Smooth muscle cell (in vitro differentiated cells): ENCODE measurements at regions not wholly inside any gene's neighbourhood (a gene's known extent, or its start where the extent isn't known, plus 50 kb on each side); places are given as distances from the start of the nearest gene placed in this dataset.

Source experiments
- DNase-seq: peaks from one replicate; lab custom pipeline; 2025; ENCODE audit not compliant: unreplicated experiment; lab: John Stamatoyannopoulos, UW
- H2AFZ ChIP-seq: fragments of 200-600 bp; sonication (generic); 2 replicates; pipeline ENCODE4 v1.6.0; 2016; ENCODE audit warnings: antibody characterized with exemption, low read depth, mild to moderate bottlenecking
- H3F3A ChIP-seq: fragments of 200-600 bp; sonication (generic); 2 replicates; pipeline ENCODE4 v1.6.0; 2017; ENCODE audit warnings: antibody characterized with exemption, low read depth
- H3K27ac ChIP-seq: fragments of 200-600 bp; sonication (generic); 2 replicates; pipeline ENCODE4 v1.5.1; 2016; ENCODE audit warnings: low read depth, mild to moderate bottlenecking
- H3K27me3 ChIP-seq: fragments of 200-600 bp; sonication (generic); 2 replicates; pipeline ENCODE4 v1.6.1; 2016; ENCODE audit warnings: low read depth, mild to moderate bottlenecking
- H3K36me3 ChIP-seq: fragments of 200-600 bp; sonication (generic); 2 replicates; pipeline ENCODE4 v1.5.1; 2016; ENCODE audit warnings: low read depth
- H3K4me1 ChIP-seq: fragments of 200-600 bp; sonication (generic); 2 replicates; pipeline ENCODE4 v1.5.1; 2016; ENCODE audit warnings: low read depth
- H3K4me2 ChIP-seq: fragments of 200-600 bp; sonication (generic); 2 replicates; pipeline ENCODE4 v1.6.0; 2016; ENCODE audit warnings: mild to moderate bottlenecking
- H3K4me3 ChIP-seq: fragments of 200-600 bp; sonication (generic); 2 replicates; pipeline ENCODE4 v1.5.1; 2016; ENCODE audit warnings: mild to moderate bottlenecking
- H3K79me2 ChIP-seq: fragments of 200-600 bp; sonication (generic); 2 replicates; pipeline ENCODE4 v1.6.0; 2016; ENCODE audit warnings: low read depth, mild to moderate bottlenecking
- H3K9ac ChIP-seq: fragments of 200-600 bp; sonication (generic); 2 replicates; pipeline ENCODE4 v1.6.0; 2016; ENCODE audit warnings: low read depth
- H3K9me3 ChIP-seq: fragments of 200-600 bp; sonication (generic); replicated peaks from 2 replicates; pipeline ENCODE4 v1.5.1; 2016; ENCODE audit warnings: low read depth
- H4K20me1 ChIP-seq: fragments of 200-600 bp; sonication (generic); 2 replicates; pipeline ENCODE4 v1.6.0; 2016; ENCODE audit warnings: low read depth
- WGBS: methylation state at CpG from one replicate; pipeline ENCODE4 v1.1.7; 2016; ENCODE audit warnings: low lambda C conversion rate; 5-methylcytosine and 5-hydroxymethylcytosine counted together
- TF ChIP-seq, protein P1 (sequence below): fragments of 200-600 bp; sonication (generic); IDR thresholded peaks from 2 replicates; pipeline ENCODE4 v1.5.1; 2017; ENCODE audit warnings: borderline replicate concordance, mild to moderate bottlenecking, antibody characterized with exemption; ENCODE audit not compliant: insufficient read depth, poor library complexity, severe bottlenecking

DNA sequence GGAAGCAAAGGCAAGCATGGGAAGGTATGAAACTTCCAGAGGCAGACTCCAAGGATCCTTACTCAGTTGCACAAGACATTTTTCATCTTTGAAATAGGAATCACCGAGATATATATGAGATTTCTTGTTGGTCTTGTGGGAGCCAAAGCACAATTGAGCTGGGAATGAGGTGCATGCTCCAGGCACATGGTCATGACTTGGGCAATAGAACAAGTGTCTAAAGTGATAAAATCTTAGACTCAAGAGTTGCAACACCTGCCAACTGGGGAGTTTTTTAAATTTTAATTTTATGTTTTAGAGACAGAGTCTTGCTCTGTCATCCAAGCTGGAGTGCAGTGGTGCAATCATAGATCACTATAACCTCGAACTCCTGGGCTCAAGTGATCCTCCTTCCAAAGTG, 169.5 kb upstream of the ADCY1 start:
- no peak overlapping the region for H2AFZ ChIP-seq
- no peaks in the 10 kb centered on the region for H3K4me1 ChIP-seq
- no peak overlapping the region for H3K27ac ChIP-seq
- H4K20me1 ChIP-seq = no peaks in the 10 kb centered on the region
- DNase-seq = no peak
- no peaks in the 10 kb centered on the region for H3K36me3 ChIP-seq
- no peak overlapping the region for H3K4me3 ChIP-seq
- WGBS = 80% methylated on average over 2 of the region's 2 CpGs
- peaks cover 5% of the 10 kb centered on the region for H3K27me3 ChIP-seq
- TF ChIP-seq, protein P1, sequence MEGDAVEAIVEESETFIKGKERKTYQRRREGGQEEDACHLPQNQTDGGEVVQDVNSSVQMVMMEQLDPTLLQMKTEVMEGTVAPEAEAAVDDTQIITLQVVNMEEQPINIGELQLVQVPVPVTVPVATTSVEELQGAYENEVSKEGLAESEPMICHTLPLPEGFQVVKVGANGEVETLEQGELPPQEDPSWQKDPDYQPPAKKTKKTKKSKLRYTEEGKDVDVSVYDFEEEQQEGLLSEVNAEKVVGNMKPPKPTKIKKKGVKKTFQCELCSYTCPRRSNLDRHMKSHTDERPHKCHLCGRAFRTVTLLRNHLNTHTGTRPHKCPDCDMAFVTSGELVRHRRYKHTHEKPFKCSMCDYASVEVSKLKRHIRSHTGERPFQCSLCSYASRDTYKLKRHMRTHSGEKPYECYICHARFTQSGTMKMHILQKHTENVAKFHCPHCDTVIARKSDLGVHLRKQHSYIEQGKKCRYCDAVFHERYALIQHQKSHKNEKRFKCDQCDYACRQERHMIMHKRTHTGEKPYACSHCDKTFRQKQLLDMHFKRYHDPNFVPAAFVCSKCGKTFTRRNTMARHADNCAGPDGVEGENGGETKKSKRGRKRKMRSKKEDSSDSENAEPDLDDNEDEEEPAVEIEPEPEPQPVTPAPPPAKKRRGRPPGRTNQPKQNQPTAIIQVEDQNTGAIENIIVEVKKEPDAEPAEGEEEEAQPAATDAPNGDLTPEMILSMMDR = no peak
- H3K9ac ChIP-seq = no peak overlapping the region
- no peaks in the 10 kb centered on the region for H3K79me2 ChIP-seq
- no peak overlapping the region for H3K4me2 ChIP-seq
- H3F3A ChIP-seq = no peaks in the 10 kb centered on the region
- H3K9me3 ChIP-seq = no peaks in the 10 kb centered on the region

DNA sequence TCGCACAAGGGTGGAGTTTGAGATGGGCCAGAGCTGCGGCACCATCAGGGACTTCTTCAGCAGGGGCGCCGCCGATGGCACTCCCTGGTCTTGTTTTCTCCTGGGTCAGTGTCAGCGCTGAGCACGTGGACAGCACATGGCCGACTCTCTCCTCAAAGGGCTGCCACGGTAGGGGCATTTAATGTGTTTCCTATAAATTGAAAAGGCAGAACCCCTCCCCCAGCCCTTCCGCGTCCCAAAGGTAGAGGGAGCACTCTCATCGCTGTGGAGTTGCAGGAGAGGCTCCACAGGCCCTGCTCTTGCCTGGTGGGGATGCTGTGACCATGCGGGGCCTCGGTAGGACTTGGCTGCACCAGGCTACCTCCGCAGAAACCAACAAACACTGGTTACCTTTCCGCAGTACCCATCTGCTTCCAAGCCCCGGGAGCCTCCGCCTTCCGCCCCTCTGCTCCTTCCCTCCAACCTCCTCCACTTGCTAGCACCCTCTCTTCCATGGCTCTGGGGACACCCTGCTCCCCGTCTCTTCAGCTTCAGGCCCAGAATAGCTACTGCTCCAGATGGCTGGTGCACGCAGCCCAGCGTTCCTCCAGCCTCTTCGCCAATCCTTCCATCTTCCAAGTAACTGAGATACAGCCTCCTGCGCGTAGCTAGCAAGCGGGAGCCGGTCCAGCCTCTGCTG, 166.3 kb upstream of the ADCY1 start:
- no peaks in the 10 kb centered on the region for H3K79me2 ChIP-seq
- peaks cover 5% of the 10 kb centered on the region for H3K27me3 ChIP-seq
- no peaks in the 10 kb centered on the region for H3K4me1 ChIP-seq
- no peaks in the 10 kb centered on the region for H3K36me3 ChIP-seq
- H2AFZ ChIP-seq = no peak overlapping the region
- H3K9ac ChIP-seq = no peak overlapping the region
- 82% methylated on average over 27 of the region's 27 CpGs for WGBS
- no peak overlapping the region for H3K4me3 ChIP-seq
- H3K27ac ChIP-seq = no peak overlapping the region
- no peak overlapping the region for H3K4me2 ChIP-seq
- H3K9me3 ChIP-seq = no peaks in the 10 kb centered on the region
- TF ChIP-seq, protein P1 = no peak
- no peaks in the 10 kb centered on the region for H3F3A ChIP-seq
- H4K20me1 ChIP-seq = no peaks in the 10 kb centered on the region
- DNase-seq = no peak

DNA sequence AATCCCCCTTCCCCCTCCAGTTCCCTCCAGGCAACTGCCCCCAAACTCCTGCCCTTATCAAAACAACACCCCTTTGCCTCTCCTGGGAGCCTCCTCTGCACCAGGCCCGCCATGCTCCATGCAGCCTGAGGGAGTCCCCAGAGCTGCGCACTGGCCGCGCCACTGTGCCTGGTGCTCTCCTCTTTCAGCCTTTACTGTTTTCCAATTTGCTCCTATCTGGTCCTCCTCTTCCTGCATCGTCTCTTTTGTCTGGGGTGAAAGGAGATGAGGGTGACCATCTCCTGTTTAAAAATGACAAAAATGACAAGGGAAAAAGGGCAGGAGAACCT, 165.8 kb upstream of the ADCY1 start:
- no peak overlapping the region for H3K9ac ChIP-seq
- no peak for DNase-seq
- 95% methylated on average over 5 of the region's 5 CpGs for WGBS

More for the DNA sequence above, 165.8 kb upstream of the ADCY1 start:
- TF ChIP-seq, protein P1 = no peak
- Histone ChIP-seq H3F3A (no peaks in the 10 kb centered on the region), H2AFZ (no peak overlapping the region), H3K9me3 (no peaks in the 10 kb centered on the region), H3K4me1 (no peaks in the 10 kb centered on the region), H3K79me2 (no peaks in the 10 kb centered on the region), H3K4me2 (no peak overlapping the region), H3K4me3 (no peak overlapping the region), H3K27me3 (peaks cover 5% of the 10 kb centered on the region), H3K36me3 (no peaks in the 10 kb centered on the region), H4K20me1 (no peaks in the 10 kb centered on the region), H3K27ac (no peak overlapping the region)
